ENCODE measurements at regions not wholly inside any gene's neighbourhood (a gene's known extent, or its start where the extent isn't known, plus 50 kb on each side); places are given as distances from the start of the nearest gene placed in this dataset.

DNA sequence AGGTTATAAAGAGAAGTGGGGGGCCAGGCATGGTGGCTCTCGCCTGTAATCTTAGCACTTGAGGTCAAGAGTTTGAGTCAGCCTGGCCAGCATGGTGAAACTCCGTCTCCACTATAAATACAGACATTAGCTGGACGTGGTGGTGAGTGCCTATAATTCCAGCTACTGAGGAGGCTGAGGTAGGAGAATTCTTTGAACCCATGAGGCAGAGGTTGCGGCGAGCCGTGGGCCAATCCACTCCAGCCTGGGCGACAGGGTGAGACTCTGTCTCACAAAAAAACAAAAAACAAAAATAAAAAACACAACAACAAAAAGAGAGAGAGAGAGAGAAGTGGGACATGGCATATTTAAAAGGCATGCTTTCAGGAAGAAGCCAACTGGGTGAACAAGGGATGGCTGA is 80.1 kb upstream of the CARD18 start:
- TF ChIP-seq TRIM28 (IDR thresholded peaks at IDR 0.05; ENCODE audit: borderline replicate concordance, low read length) = no peak
- no peak for TF ChIP-seq ZNF24 (tag by site-specific recombination; IDR thresholded peaks at IDR 0.05)
- TF ChIP-seq REST (tag by site-specific recombination; IDR thresholded peaks at IDR 0.05) = no peak
- TF ChIP-seq TCF7L2 (IDR thresholded peaks at IDR 0.05; ENCODE audit: borderline replicate concordance, low read depth, low read length) = no peak
- no peak for TF ChIP-seq CTCF (tag by site-specific recombination; IDR thresholded peaks at IDR 0.05)
- TF ChIP-seq ZNF621 (tag by site-specific recombination; IDR thresholded peaks at IDR 0.05) = no peak
- TF ChIP-seq, protein P1, sequence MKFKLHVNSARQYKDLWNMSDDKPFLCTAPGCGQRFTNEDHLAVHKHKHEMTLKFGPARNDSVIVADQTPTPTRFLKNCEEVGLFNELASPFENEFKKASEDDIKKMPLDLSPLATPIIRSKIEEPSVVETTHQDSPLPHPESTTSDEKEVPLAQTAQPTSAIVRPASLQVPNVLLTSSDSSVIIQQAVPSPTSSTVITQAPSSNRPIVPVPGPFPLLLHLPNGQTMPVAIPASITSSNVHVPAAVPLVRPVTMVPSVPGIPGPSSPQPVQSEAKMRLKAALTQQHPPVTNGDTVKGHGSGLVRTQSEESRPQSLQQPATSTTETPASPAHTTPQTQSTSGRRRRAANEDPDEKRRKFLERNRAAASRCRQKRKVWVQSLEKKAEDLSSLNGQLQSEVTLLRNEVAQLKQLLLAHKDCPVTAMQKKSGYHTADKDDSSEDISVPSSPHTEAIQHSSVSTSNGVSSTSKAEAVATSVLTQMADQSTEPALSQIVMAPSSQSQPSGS (tag by site-specific recombination; IDR thresholded peaks at IDR 0.05; ENCODE audit: low read depth) = no peak
- TF ChIP-seq ZNF121 (tag by site-specific recombination; IDR thresholded peaks at IDR 0.05) = no peak
- TF ChIP-seq, protein P2, sequence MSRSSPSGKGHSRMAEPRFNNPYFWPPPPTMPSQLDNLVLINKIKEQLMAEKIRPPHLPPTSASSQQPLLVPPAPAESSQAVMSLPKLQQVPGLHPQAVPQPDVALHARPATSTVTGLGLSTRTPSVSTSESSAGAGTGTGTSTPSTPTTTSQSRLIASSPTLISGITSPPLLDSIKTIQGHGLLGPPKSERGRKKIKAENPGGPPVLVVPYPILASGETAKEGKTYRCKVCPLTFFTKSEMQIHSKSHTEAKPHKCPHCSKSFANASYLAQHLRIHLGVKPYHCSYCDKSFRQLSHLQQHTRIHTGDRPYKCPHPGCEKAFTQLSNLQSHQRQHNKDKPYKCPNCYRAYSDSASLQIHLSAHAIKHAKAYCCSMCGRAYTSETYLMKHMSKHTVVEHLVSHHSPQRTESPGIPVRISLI (tag by site-specific recombination; IDR thresholded peaks at IDR 0.05) = no peak
- TF ChIP-seq, protein P3, sequence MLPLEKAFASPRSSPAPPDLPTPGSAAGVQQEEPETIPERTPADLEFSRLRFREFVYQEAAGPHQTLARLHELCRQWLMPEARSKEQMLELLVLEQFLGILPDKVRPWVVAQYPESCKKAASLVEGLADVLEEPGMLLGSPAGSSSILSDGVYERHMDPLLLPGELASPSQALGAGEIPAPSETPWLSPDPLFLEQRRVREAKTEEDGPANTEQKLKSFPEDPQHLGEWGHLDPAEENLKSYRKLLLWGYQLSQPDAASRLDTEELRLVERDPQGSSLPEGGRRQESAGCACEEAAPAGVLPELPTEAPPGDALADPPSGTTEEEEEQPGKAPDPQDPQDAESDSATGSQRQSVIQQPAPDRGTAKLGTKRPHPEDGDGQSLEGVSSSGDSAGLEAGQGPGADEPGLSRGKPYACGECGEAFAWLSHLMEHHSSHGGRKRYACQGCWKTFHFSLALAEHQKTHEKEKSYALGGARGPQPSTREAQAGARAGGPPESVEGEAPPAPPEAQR (tag by site-specific recombination; IDR thresholded peaks at IDR 0.05) = no peak
- TF ChIP-seq ZNF274 (IDR thresholded peaks at IDR 0.05; ENCODE audit: low read length) = no peak
- no peak for TF ChIP-seq ZNF274 (tag by site-specific recombination; IDR thresholded peaks at IDR 0.05; ENCODE audit: borderline replicate concordance)
- no peak for TF ChIP-seq ZNF596 (tag by site-specific recombination; IDR thresholded peaks at IDR 0.05)
